HCEC 1CT (cell line): ENCODE measurements at regions not wholly inside any gene's neighbourhood (a gene's known extent, or its start where the extent isn't known, plus 50 kb on each side); places are given as distances from the start of the nearest gene placed in this dataset.
A peak's percentile ranks its signal among the peaks of the same experiment; 100 is the strongest.
"Not testable (repeated sequence)": the region's sequence is repeated elsewhere in the genome, so short reads cannot be mapped to it uniquely, and the experiment has no call there.

Experiments
- DNase-seq: peaks from one replicate; pipeline ENCODE4 v3.0.0-alpha.2; 2017

- DNase-seq: no peak
Measured at GRCh38 chr9:108442627-108443018, 413.2 kb downstream of the ACTL7B start.

GRCh38 chr9:108441726-108442125 is 414.1 kb downstream of the ACTL7B start:
- no peak for DNase-seq

- DNase-seq: no peak
Measured at GRCh38 chr9:108441251-108441650, 414.5 kb downstream of the ACTL7B start.

GRCh38 chr9:108439947-108440346 is 415.8 kb downstream of the ACTL7B start:
- peak; percentile 83 for DNase-seq

GRCh38 chr9:108437656-108438055 is 418.1 kb downstream of the ACTL7B start:
- no peak for DNase-seq

- DNase-seq: no peak
Measured at GRCh38 chr9:108436448-108436847, 419.3 kb downstream of the ACTL7B start.

- DNase-seq: peak; percentile 66
Measured at GRCh38 chr9:108434502-108434901, 421.3 kb downstream of the ACTL7B start.

- peak; percentile 15 for DNase-seq
Measured at GRCh38 chr9:108434036-108434435, 421.8 kb downstream of the ACTL7B start.

- no peak for DNase-seq
Measured at GRCh38 chr9:108430655-108431054, 425.1 kb downstream of the ACTL7B start.

GRCh38 chr9:108427751-108428150 is 428.0 kb downstream of the ACTL7B start:
- DNase-seq: no peak

GRCh38 chr9:108426421-108426940 is 429.3 kb downstream of the ACTL7B start:
- not testable (repeated sequence) for DNase-seq

GRCh38 chr9:108423433-108423832 is 432.4 kb downstream of the ACTL7B start:
- DNase-seq: no peak

GRCh38 chr9:108419379-108419778 is 436.4 kb downstream of the ACTL7B start:
- DNase-seq: no peak

- DNase-seq: no peak
Measured at GRCh38 chr9:108417726-108418125, 438.1 kb downstream of the ACTL7B start.

GRCh38 chr9:108417312-108417711 is 438.5 kb downstream of the ACTL7B start:
- no peak for DNase-seq

GRCh38 chr9:108416324-108416723 is 439.5 kb downstream of the ACTL7B start:
- peak; percentile 17 for DNase-seq

- no peak for DNase-seq
Measured at GRCh38 chr9:108413809-108414208, 442.0 kb downstream of the ACTL7B start.

- DNase-seq: peak; percentile 33
Measured at GRCh38 chr9:108412755-108413154, 443.0 kb downstream of the ACTL7B start.

- no peak for DNase-seq
Measured at GRCh38 chr9:108411632-108412031, 444.2 kb downstream of the ACTL7B start.

GRCh38 chr9:108410161-108410560 is 445.6 kb downstream of the ACTL7B start:
- DNase-seq: no peak

- DNase-seq: no peak
Measured at GRCh38 chr9:108400297-108400696, 455.5 kb downstream of the ACTL7B start.

- no peak for DNase-seq
Measured at GRCh38 chr9:108399851-108400250, 455.9 kb downstream of the ACTL7B start.

GRCh38 chr9:108397286-108397685 is 458.5 kb downstream of the ACTL7B start:
- DNase-seq: no peak

- no peak for DNase-seq
Measured at GRCh38 chr9:108396611-108397010, 459.2 kb downstream of the ACTL7B start.

GRCh38 chr9:108396193-108396592 is 459.6 kb downstream of the ACTL7B start:
- no peak for DNase-seq

- DNase-seq: no peak
Measured at GRCh38 chr9:108395421-108395820, 460.4 kb downstream of the ACTL7B start.
